HG02938 (cell line): ENCODE measurements at regions not wholly inside any gene's neighbourhood (a gene's known extent, or its start where the extent isn't known, plus 50 kb on each side); places are given as distances from the start of the nearest gene placed in this dataset.

ENCODE experiments used
- ATAC-seq: cut with Tn5 transposase; IDR thresholded peaks from one replicate; pipeline ENCODE4 v1.9.1; 2021; ENCODE audit warnings: mild to moderate bottlenecking, moderate library complexity; ENCODE audit not compliant: unreplicated experiment

- no peak for ATAC-seq
These were observed 183.4 kb downstream of the RFC3 start for GRCh38 chr13:34001389-34001788.

GRCh38 chr13:34002141-34002540 is 184.2 kb downstream of the RFC3 start:
- no peak for ATAC-seq

GRCh38 chr13:34002924-34003323 is 185.0 kb downstream of the RFC3 start:
- no peak for ATAC-seq

- no peak for ATAC-seq
These were observed 185.7 kb downstream of the RFC3 start for GRCh38 chr13:34003656-34004055.

- no peak for ATAC-seq
These were observed 186.7 kb downstream of the RFC3 start for GRCh38 chr13:34004676-34005075.

- ATAC-seq, result no peak
These were observed 188.1 kb downstream of the RFC3 start for GRCh38 chr13:34006011-34006410.

- ATAC-seq, result no peak
These were observed 193.7 kb downstream of the RFC3 start for GRCh38 chr13:34011552-34012085.

GRCh38 chr13:34012382-34012781 is 194.4 kb downstream of the RFC3 start:
- no peak for ATAC-seq

GRCh38 chr13:34013061-34013460 is 195.1 kb downstream of the RFC3 start:
- ATAC-seq, result no peak

GRCh38 chr13:34017231-34017630 is 199.3 kb downstream of the RFC3 start:
- ATAC-seq, result no peak

- no peak for ATAC-seq
These were observed 201.9 kb downstream of the RFC3 start for GRCh38 chr13:34019870-34020269.

GRCh38 chr13:34020388-34020787 is 202.4 kb downstream of the RFC3 start:
- ATAC-seq, result no peak

- ATAC-seq, result no peak
These were observed 203.7 kb downstream of the RFC3 start for GRCh38 chr13:34021619-34022018.

- no peak for ATAC-seq
These were observed 207.8 kb downstream of the RFC3 start for GRCh38 chr13:34025746-34026145.

- no peak for ATAC-seq
These were observed 208.4 kb downstream of the RFC3 start for GRCh38 chr13:34026308-34026707.

- ATAC-seq, result no peak
These were observed 210.8 kb downstream of the RFC3 start for GRCh38 chr13:34028496-34029442.

GRCh38 chr13:34030782-34031181 is 212.8 kb downstream of the RFC3 start:
- ATAC-seq, result no peak

GRCh38 chr13:34031610-34032009 is 213.7 kb downstream of the RFC3 start:
- no peak for ATAC-seq

- no peak for ATAC-seq
These were observed 216.5 kb downstream of the RFC3 start for GRCh38 chr13:34034411-34034810.

- no peak for ATAC-seq
These were observed 217.2 kb downstream of the RFC3 start for GRCh38 chr13:34035178-34035577.

GRCh38 chr13:34035676-34036325 is 217.9 kb downstream of the RFC3 start:
- no peak for ATAC-seq
